ENCODE measurements at regions not wholly inside any gene's neighbourhood (a gene's known extent, or its start where the extent isn't known, plus 50 kb on each side); places are given as distances from the start of the nearest gene placed in this dataset.
"Not testable (repeated sequence)": the region's sequence is repeated elsewhere in the genome, so short reads cannot be mapped to it uniquely, and the experiment has no call there.

DNA sequence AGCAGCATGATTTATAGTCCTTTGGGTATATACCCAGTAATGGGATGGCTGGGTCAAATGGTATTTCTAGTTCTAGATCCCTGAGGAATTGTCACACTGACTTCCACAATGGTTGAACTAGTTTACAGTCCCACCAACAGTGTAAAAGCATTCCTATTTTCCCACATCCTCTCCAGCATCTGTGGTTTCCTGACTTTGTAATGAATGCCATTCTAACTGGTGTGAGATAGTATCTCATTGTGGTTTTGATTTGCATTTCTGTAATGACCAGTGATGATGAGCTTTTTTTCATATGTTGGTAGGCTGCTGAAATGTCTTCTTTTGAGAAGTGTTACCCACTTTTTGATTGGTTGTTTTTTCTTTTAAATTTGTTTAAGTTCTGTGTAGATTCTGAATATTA is 245.2 kb downstream of the SYT10 start:
- TF ChIP-seq, protein P1, sequence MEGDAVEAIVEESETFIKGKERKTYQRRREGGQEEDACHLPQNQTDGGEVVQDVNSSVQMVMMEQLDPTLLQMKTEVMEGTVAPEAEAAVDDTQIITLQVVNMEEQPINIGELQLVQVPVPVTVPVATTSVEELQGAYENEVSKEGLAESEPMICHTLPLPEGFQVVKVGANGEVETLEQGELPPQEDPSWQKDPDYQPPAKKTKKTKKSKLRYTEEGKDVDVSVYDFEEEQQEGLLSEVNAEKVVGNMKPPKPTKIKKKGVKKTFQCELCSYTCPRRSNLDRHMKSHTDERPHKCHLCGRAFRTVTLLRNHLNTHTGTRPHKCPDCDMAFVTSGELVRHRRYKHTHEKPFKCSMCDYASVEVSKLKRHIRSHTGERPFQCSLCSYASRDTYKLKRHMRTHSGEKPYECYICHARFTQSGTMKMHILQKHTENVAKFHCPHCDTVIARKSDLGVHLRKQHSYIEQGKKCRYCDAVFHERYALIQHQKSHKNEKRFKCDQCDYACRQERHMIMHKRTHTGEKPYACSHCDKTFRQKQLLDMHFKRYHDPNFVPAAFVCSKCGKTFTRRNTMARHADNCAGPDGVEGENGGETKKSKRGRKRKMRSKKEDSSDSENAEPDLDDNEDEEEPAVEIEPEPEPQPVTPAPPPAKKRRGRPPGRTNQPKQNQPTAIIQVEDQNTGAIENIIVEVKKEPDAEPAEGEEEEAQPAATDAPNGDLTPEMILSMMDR (IDR thresholded peaks at IDR 0.05) = not testable (repeated sequence)
- TF ChIP-seq EP300 (IDR thresholded peaks at IDR 0.05) = not testable (repeated sequence)

Data from tibial nerve (tissue), 4 donors.